ENCODE measurements at regions not wholly inside any gene's neighbourhood (a gene's known extent, or its start where the extent isn't known, plus 50 kb on each side); places are given as distances from the start of the nearest gene placed in this dataset.
A peak's percentile ranks its signal among the peaks of the same experiment; 100 is the strongest.

- no peak for DNase-seq (ENCODE audit: low spot score)
Observed at GRCh38 chr3:72459588-72459987, 388.7 kb downstream of the SHQ1 start.

GRCh38 chr3:72458375-72458774, 389.9 kb downstream of the SHQ1 start:
- DNase-seq (ENCODE audit: low spot score), result no peak

- no peak for DNase-seq (ENCODE audit: low spot score)
Observed at GRCh38 chr3:72454441-72454840, 393.8 kb downstream of the SHQ1 start.

- no peak for DNase-seq (ENCODE audit: low spot score)
Observed at GRCh38 chr3:72453706-72454105, 394.5 kb downstream of the SHQ1 start.

- DNase-seq (ENCODE audit: low spot score), result no peak
Observed at GRCh38 chr3:72452745-72453144, 395.5 kb downstream of the SHQ1 start.

GRCh38 chr3:72451841-72452240, 396.4 kb downstream of the SHQ1 start:
- DNase-seq (ENCODE audit: low spot score), result no peak

GRCh38 chr3:72449551-72449950, 398.7 kb downstream of the SHQ1 start:
- DNase-seq (ENCODE audit: low spot score), result no peak

GRCh38 chr3:72448858-72449257, 399.4 kb downstream of the SHQ1 start:
- DNase-seq (ENCODE audit: low spot score), result no peak

- no peak for DNase-seq (ENCODE audit: low spot score)
Observed at GRCh38 chr3:72448375-72448823, 399.8 kb downstream of the SHQ1 start.

- peak; percentile 93 for DNase-seq (ENCODE audit: low spot score)
Observed at GRCh38 chr3:72447059-72447946, 400.9 kb downstream of the SHQ1 start.

GRCh38 chr3:72446218-72447058, 401.8 kb downstream of the SHQ1 start, which contains the start of gene RYBP:
Gene RYBP, minus strand, starts transcription at chr3:72446621.
- peak; percentile 42 for DNase-seq (ENCODE audit: low spot score)

GRCh38 chr3:72445827-72446217, 402.4 kb downstream of the SHQ1 start:
- no peak for DNase-seq (ENCODE audit: low spot score)

- DNase-seq (ENCODE audit: low spot score), result no peak
Observed at GRCh38 chr3:72444656-72445223, 403.5 kb downstream of the SHQ1 start.

GRCh38 chr3:72442759-72443158, 405.5 kb downstream of the SHQ1 start:
- no peak for DNase-seq (ENCODE audit: low spot score)

- DNase-seq (ENCODE audit: low spot score), result no peak
Observed at GRCh38 chr3:72441284-72441994, 406.8 kb downstream of the SHQ1 start.

GRCh38 chr3:72440491-72440890, 407.8 kb downstream of the SHQ1 start:
- no peak for DNase-seq (ENCODE audit: low spot score)

GRCh38 chr3:72439321-72440183, 408.7 kb downstream of the SHQ1 start:
- no peak for DNase-seq (ENCODE audit: low spot score)

- DNase-seq (ENCODE audit: low spot score), result no peak
Observed at GRCh38 chr3:72437661-72438406, 410.4 kb downstream of the SHQ1 start.

GRCh38 chr3:72436863-72437592, 411.2 kb downstream of the SHQ1 start:
- DNase-seq (ENCODE audit: low spot score), result no peak
